ENCODE measurements at regions not wholly inside any gene's neighbourhood (a gene's known extent, or its start where the extent isn't known, plus 50 kb on each side); places are given as distances from the start of the nearest gene placed in this dataset.

GRCh38 chr9:134971196-134971595 lies 53.5 kb upstream of the FCN1 start:
- no peak for DNase-seq (ENCODE audit: extremely low read depth, low read depth)
- no peak for TF ChIP-seq CTCF (IDR thresholded peaks at IDR 0.05; ENCODE audit: low read depth, low read length, missing control alignments)
- H3K4me3 ChIP-seq (replicated peaks; ENCODE audit: low read depth, low read length) = no peak overlapping the region

- no peak for DNase-seq (ENCODE audit: extremely low read depth, low read depth)
- H3K4me3 ChIP-seq (replicated peaks; ENCODE audit: low read depth, low read length) = no peak overlapping the region
- TF ChIP-seq CTCF (IDR thresholded peaks at IDR 0.05; ENCODE audit: low read depth, low read length, missing control alignments) = no peak
Measured at GRCh38 chr9:134971696-134972095, 54.0 kb upstream of the FCN1 start.

- no peak for DNase-seq (ENCODE audit: extremely low read depth, low read depth)
- no peak overlapping the region for H3K4me3 ChIP-seq (replicated peaks; ENCODE audit: low read depth, low read length)
- TF ChIP-seq CTCF (IDR thresholded peaks at IDR 0.05; ENCODE audit: low read depth, low read length, missing control alignments) = no peak
Measured at GRCh38 chr9:134972140-134972539, 54.4 kb upstream of the FCN1 start.

GRCh38 chr9:134975253-134975652 lies 57.5 kb upstream of the FCN1 start:
- no peak for TF ChIP-seq CTCF (IDR thresholded peaks at IDR 0.05; ENCODE audit: low read depth, low read length, missing control alignments)
- DNase-seq (ENCODE audit: extremely low read depth, low read depth) = no peak
- no peak overlapping the region for H3K4me3 ChIP-seq (replicated peaks; ENCODE audit: low read depth, low read length)

- DNase-seq (ENCODE audit: extremely low read depth, low read depth) = no peak
- H3K4me3 ChIP-seq (replicated peaks; ENCODE audit: low read depth, low read length) = no peak overlapping the region
- TF ChIP-seq CTCF (IDR thresholded peaks at IDR 0.05; ENCODE audit: low read depth, low read length, missing control alignments) = no peak
Measured at GRCh38 chr9:134976403-134976802, 58.7 kb upstream of the FCN1 start.

- TF ChIP-seq CTCF (IDR thresholded peaks at IDR 0.05; ENCODE audit: low read depth, low read length, missing control alignments) = no peak
Measured at GRCh38 chr9:134978272-134978671, 60.6 kb upstream of the FCN1 start.

GRCh38 chr9:134980516-134980915 lies 62.8 kb upstream of the FCN1 start:
- H3K4me3 ChIP-seq (replicated peaks; ENCODE audit: low read depth, low read length) = no peak overlapping the region
- no peak for DNase-seq (ENCODE audit: extremely low read depth, low read depth)
- TF ChIP-seq CTCF (IDR thresholded peaks at IDR 0.05; ENCODE audit: low read depth, low read length, missing control alignments) = no peak

More at GRCh38 chr9:134978272-134978671, 60.6 kb upstream of the FCN1 start:
- H3K4me3 ChIP-seq (replicated peaks; ENCODE audit: low read depth, low read length) = no peak overlapping the region
- DNase-seq (ENCODE audit: extremely low read depth, low read depth) = no peak

Data from HFF-Myc (cell line).